ENCODE measurements at regions not wholly inside any gene's neighbourhood (a gene's known extent, or its start where the extent isn't known, plus 50 kb on each side); places are given as distances from the start of the nearest gene placed in this dataset.

DNA sequence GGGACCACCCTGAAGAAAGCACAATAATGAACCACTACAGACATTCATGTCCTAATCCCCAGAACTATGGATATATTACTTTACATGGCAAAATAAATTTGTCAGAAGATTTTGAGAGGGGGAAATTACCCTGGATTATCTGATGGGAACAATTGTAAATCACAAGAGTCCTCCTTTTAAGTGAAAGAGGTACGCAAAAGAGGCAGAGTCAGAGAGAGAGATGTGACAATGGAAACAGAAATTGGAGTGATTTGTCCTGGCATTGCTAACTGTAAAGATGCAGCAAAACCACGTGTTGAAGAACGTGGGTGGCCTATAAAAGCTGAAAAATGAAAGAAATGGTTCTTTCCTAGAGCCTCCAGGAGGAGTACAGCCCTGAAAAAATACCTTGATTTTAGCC, 1121.4 kb upstream of the ALCAM start:
- TF ChIP-seq CTCF (IDR thresholded peaks at IDR 0.05) (no peak), POLR2AphosphoS5 (IDR thresholded peaks at IDR 0.05; ENCODE audit: low read depth, low read length) (no peak)
- TF ChIP-seq, protein P1, sequence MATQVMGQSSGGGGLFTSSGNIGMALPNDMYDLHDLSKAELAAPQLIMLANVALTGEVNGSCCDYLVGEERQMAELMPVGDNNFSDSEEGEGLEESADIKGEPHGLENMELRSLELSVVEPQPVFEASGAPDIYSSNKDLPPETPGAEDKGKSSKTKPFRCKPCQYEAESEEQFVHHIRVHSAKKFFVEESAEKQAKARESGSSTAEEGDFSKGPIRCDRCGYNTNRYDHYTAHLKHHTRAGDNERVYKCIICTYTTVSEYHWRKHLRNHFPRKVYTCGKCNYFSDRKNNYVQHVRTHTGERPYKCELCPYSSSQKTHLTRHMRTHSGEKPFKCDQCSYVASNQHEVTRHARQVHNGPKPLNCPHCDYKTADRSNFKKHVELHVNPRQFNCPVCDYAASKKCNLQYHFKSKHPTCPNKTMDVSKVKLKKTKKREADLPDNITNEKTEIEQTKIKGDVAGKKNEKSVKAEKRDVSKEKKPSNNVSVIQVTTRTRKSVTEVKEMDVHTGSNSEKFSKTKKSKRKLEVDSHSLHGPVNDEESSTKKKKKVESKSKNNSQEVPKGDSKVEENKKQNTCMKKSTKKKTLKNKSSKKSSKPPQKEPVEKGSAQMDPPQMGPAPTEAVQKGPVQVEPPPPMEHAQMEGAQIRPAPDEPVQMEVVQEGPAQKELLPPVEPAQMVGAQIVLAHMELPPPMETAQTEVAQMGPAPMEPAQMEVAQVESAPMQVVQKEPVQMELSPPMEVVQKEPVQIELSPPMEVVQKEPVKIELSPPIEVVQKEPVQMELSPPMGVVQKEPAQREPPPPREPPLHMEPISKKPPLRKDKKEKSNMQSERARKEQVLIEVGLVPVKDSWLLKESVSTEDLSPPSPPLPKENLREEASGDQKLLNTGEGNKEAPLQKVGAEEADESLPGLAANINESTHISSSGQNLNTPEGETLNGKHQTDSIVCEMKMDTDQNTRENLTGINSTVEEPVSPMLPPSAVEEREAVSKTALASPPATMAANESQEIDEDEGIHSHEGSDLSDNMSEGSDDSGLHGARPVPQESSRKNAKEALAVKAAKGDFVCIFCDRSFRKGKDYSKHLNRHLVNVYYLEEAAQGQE (IDR thresholded peaks at IDR 0.05; ENCODE audit: insufficient read depth in 1 of 2, low read depth in 2 of 2, low read length in 1 of 2), result no peak
